ENCODE measurements at regions not wholly inside any gene's neighbourhood (a gene's known extent, or its start where the extent isn't known, plus 50 kb on each side); places are given as distances from the start of the nearest gene placed in this dataset.

DNA sequence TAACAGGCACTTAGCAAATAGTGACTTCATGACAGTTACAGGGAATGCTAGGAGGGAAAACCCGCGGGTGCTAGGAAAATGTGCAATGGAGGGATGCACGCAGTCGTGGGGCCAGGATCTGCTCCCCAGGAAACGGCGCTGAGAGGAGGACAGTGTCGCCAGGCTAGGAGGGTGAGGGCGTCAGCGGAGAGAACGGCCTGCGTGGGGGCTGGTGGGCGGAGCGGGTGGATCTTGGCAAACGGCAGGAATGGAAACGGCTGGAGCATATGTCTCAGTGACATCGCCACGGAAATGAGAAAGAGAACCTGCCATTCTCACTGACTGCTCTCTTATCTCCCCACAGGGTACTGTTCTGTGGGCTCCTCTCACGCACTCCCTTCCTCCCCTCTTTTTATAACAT lies 478.5 kb upstream of the ID2 start:
- H2BK15ac ChIP-seq (ENCODE audit: low read length) = peak overlapping the region; percentile 28
- H3K27me3 ChIP-seq (ENCODE audit: control insufficient read depth in 3 of 3, insufficient read depth in 3 of 3, low read depth in 1 of 3, low read length in 3 of 3) = no peaks in the 10 kb centered on the region
- no peak overlapping the region for H2AFZ ChIP-seq (ENCODE audit: low read length)
- peak overlapping the region; percentile 73 for H3K18ac ChIP-seq (ENCODE audit: low read length)
- H3K4me2 ChIP-seq (ENCODE audit: insufficient read depth, low read length, poor library complexity, severe bottlenecking) = no peak overlapping the region
- peaks cover 0 to 1% of the 10 kb centered on the region in 2 donors for H3K36me3 ChIP-seq (replicated peaks in 1 of 2; ENCODE audit: control insufficient read depth in 2 of 2, insufficient read depth in 2 of 2, low read length in 2 of 2)
- H2BK120ac ChIP-seq (ENCODE audit: low read depth, low read length) = no peak overlapping the region
- DNase-seq (ENCODE audit: low spot score) = no peak
- no peaks in the 10 kb centered on the region for H3K79me1 ChIP-seq (ENCODE audit: low read depth, low read length)
- WGBS, 2 donors (ENCODE audit: extremely low coverage in 2 of 2, insufficient read length in 2 of 2, insufficient replicate concordance in 1 of 2) = no CpG with 5 or more reads among the region's 18 CpGs
- H3K4me3 ChIP-seq (ENCODE audit: low read length in 2 of 2) = peak overlapping the region in 1 of 2 donors; percentile 19
- H4K8ac ChIP-seq (ENCODE audit: low read depth, low read length) = no peak overlapping the region
- no peak overlapping the region for H3K4ac ChIP-seq (ENCODE audit: low read length)
- H2BK12ac ChIP-seq (ENCODE audit: low read length) = no peak overlapping the region
- H4K91ac ChIP-seq (ENCODE audit: low read depth, low read length, poor library complexity) = no peak overlapping the region
- no peak overlapping the region for H2BK5ac ChIP-seq (ENCODE audit: low read length)
- H3K14ac ChIP-seq (ENCODE audit: low read length) = no peak overlapping the region
- H3K9ac ChIP-seq (ENCODE audit: low read depth, low read length, poor library complexity) = no peak overlapping the region
- no peaks in the 10 kb centered on the region for H3K4me1 ChIP-seq (ENCODE audit: control insufficient read depth in 2 of 2, insufficient read depth in 1 of 2, low read depth in 1 of 2, low read length in 2 of 2)
- H3K9me3 ChIP-seq (replicated peaks in 1 of 2; ENCODE audit: control insufficient read depth in 2 of 2, insufficient read depth in 1 of 2, low read depth in 1 of 2, low read length in 2 of 2) = peaks cover 0 to 4% of the 10 kb centered on the region in 2 donors
- no peak overlapping the region for H3K23ac ChIP-seq (ENCODE audit: low read depth, low read length, poor library complexity)
- H3K27ac ChIP-seq (replicated peaks; ENCODE audit: low read length) = no peak overlapping the region
- H2AK5ac ChIP-seq (ENCODE audit: low read depth, low read length) = peak overlapping the region; percentile 72

DNA sequence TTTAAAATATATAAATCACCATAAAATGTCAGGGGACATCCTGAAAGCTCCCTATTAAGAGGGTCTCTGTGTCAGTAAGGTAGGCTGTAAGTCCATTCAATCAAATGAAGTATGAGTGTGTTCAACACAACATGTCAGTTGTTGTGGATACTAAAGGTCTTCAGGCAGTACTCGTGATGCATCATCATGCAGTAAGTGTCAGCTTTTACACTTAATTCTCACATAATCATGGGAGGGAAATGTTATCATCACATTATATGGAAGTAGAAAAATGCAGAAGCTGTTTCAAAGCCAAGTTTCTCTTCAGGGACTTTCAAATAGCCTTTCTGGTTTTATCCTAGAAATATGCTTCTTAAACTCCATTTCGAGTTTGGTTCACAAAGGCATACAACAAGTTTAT lies 477.1 kb upstream of the ID2 start:
- Histone ChIP-seq H3K4me2 (ENCODE audit: insufficient read depth, low read length, poor library complexity, severe bottlenecking) (no peak overlapping the region), H3K9ac (ENCODE audit: low read depth, low read length, poor library complexity) (no peak overlapping the region), H2BK5ac (ENCODE audit: low read length) (no peak overlapping the region), H3K4me1 (ENCODE audit: control insufficient read depth in 2 of 2, insufficient read depth in 1 of 2, low read depth in 1 of 2, low read length in 2 of 2) (no peaks in the 10 kb centered on the region), H3K27ac (replicated peaks; ENCODE audit: low read length) (no peak overlapping the region), H3K79me1 (ENCODE audit: low read depth, low read length) (no peaks in the 10 kb centered on the region), H3K18ac (ENCODE audit: low read length) (no peak overlapping the region), H2BK15ac (ENCODE audit: low read length) (no peak overlapping the region), H3K4ac (ENCODE audit: low read length) (no peak overlapping the region), H2AFZ (ENCODE audit: low read length) (no peak overlapping the region), H3K27me3 (ENCODE audit: control insufficient read depth in 3 of 3, insufficient read depth in 3 of 3, low read depth in 1 of 3, low read length in 3 of 3) (no peaks in the 10 kb centered on the region), H3K36me3 (replicated peaks in 1 of 2; ENCODE audit: control insufficient read depth in 2 of 2, insufficient read depth in 2 of 2, low read length in 2 of 2) (peaks cover 0 to 1% of the 10 kb centered on the region in 2 donors), H2AK5ac (ENCODE audit: low read depth, low read length) (no peak overlapping the region), H2BK12ac (ENCODE audit: low read length) (no peak overlapping the region), H3K4me3 (ENCODE audit: low read length in 2 of 2) (no peak overlapping the region), H4K8ac (ENCODE audit: low read depth, low read length) (no peak overlapping the region), H4K91ac (ENCODE audit: low read depth, low read length, poor library complexity) (no peak overlapping the region), H3K14ac (ENCODE audit: low read length) (no peak overlapping the region), H2BK120ac (ENCODE audit: low read depth, low read length) (no peak overlapping the region), H3K23ac (ENCODE audit: low read depth, low read length, poor library complexity) (no peak overlapping the region), H3K9me3 (replicated peaks in 1 of 2; ENCODE audit: control insufficient read depth in 2 of 2, insufficient read depth in 1 of 2, low read depth in 1 of 2, low read length in 2 of 2) (peaks cover 0 to 4% of the 10 kb centered on the region in 2 donors)
- DNase-seq (ENCODE audit: low spot score) = no peak
- no CpG with 5 or more reads among the region's 2 CpGs for WGBS, 2 donors (ENCODE audit: extremely low coverage in 2 of 2, insufficient read length in 2 of 2, insufficient replicate concordance in 1 of 2)

DNA sequence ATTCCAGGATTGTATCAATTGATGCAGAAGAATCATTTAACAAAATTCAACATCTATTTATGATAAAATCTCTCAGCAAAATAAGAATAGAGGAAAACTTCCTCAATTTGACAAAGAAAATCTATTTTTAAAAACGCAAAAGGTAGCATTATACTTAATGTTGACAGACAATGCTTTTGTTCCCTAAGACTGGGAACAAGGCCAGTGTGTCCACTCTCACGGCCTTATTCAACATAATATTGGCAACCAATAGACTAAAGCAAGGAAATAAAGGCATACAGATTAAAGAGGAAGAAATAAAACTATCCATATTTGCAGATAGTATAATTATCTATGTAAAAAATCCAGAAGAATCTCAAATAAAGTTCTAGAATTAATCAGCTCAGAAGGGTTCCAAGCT lies 472.4 kb upstream of the ID2 start:
- no peak overlapping the region for H2BK120ac ChIP-seq (ENCODE audit: low read depth, low read length)
- H3K9me3 ChIP-seq (replicated peaks in 1 of 2; ENCODE audit: control insufficient read depth in 2 of 2, insufficient read depth in 1 of 2, low read depth in 1 of 2, low read length in 2 of 2) = peaks cover 0 to 4% of the 10 kb centered on the region in 2 donors
- WGBS, 2 donors (ENCODE audit: extremely low coverage in 2 of 2, insufficient read length in 2 of 2, insufficient replicate concordance in 1 of 2) = no CpG with 5 or more reads among the region's 2 CpGs
- H3K79me1 ChIP-seq (ENCODE audit: low read depth, low read length) = no peaks in the 10 kb centered on the region
- H3K4me1 ChIP-seq (ENCODE audit: control insufficient read depth in 2 of 2, insufficient read depth in 1 of 2, low read depth in 1 of 2, low read length in 2 of 2) = no peaks in the 10 kb centered on the region
- H2BK5ac ChIP-seq (ENCODE audit: low read length) = no peak overlapping the region
- no peak overlapping the region for H4K91ac ChIP-seq (ENCODE audit: low read depth, low read length, poor library complexity)
- H2AFZ ChIP-seq (ENCODE audit: low read length) = no peak overlapping the region
- no peak overlapping the region for H3K4ac ChIP-seq (ENCODE audit: low read length)
- no peaks in the 10 kb centered on the region for H3K27me3 ChIP-seq (ENCODE audit: control insufficient read depth in 3 of 3, insufficient read depth in 3 of 3, low read depth in 1 of 3, low read length in 3 of 3)
- H2AK5ac ChIP-seq (ENCODE audit: low read depth, low read length) = no peak overlapping the region
- no peak for DNase-seq (ENCODE audit: low spot score)
- no peak overlapping the region for H3K18ac ChIP-seq (ENCODE audit: low read length)
- no peak overlapping the region for H3K23ac ChIP-seq (ENCODE audit: low read depth, low read length, poor library complexity)
- H3K4me2 ChIP-seq (ENCODE audit: insufficient read depth, low read length, poor library complexity, severe bottlenecking) = no peak overlapping the region
- H3K9ac ChIP-seq (ENCODE audit: low read depth, low read length, poor library complexity) = no peak overlapping the region
- no peak overlapping the region for H3K14ac ChIP-seq (ENCODE audit: low read length)
- H2BK15ac ChIP-seq (ENCODE audit: low read length) = no peak overlapping the region
- H4K8ac ChIP-seq (ENCODE audit: low read depth, low read length) = no peak overlapping the region
- peaks cover 0 to 1% of the 10 kb centered on the region in 2 donors for H3K36me3 ChIP-seq (replicated peaks in 1 of 2; ENCODE audit: control insufficient read depth in 2 of 2, insufficient read depth in 2 of 2, low read length in 2 of 2)
- no peak overlapping the region for H3K4me3 ChIP-seq (ENCODE audit: low read length in 2 of 2)
- H2BK12ac ChIP-seq (ENCODE audit: low read length) = no peak overlapping the region
- H3K27ac ChIP-seq (replicated peaks; ENCODE audit: low read length) = no peak overlapping the region

DNA sequence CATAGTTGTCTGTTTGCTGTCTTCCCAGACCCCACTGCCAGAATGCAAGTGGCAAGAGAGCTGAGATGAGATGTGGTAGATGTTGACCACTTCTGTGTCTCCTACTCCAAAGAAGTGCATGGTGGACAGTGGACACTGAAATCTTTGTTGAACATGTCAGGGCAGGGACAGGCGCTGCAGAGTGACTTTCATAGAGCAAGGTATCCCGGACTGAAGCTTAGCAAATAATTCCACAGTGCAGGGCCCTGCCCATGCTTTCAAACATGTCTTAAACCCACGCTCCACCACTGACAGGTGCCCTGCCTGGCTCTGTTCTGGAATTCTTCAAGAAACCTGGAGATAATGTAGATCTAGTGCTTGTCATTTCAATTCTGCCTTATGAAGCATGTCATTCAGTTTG lies 470.5 kb upstream of the ID2 start:
- Histone ChIP-seq H3K79me1 (ENCODE audit: low read depth, low read length) (no peaks in the 10 kb centered on the region), H3K4ac (ENCODE audit: low read length) (no peak overlapping the region), H4K91ac (ENCODE audit: low read depth, low read length, poor library complexity) (no peak overlapping the region), H2BK5ac (ENCODE audit: low read length) (no peak overlapping the region), H2AK5ac (ENCODE audit: low read depth, low read length) (no peak overlapping the region), H3K14ac (ENCODE audit: low read length) (no peak overlapping the region), H3K36me3 (replicated peaks in 1 of 2; ENCODE audit: control insufficient read depth in 2 of 2, insufficient read depth in 2 of 2, low read length in 2 of 2) (no peaks in the 10 kb centered on the region), H3K4me2 (ENCODE audit: insufficient read depth, low read length, poor library complexity, severe bottlenecking) (no peak overlapping the region), H3K4me3 (ENCODE audit: low read length in 2 of 2) (no peak overlapping the region), H2BK15ac (ENCODE audit: low read length) (no peak overlapping the region), H3K27ac (replicated peaks; ENCODE audit: low read length) (no peak overlapping the region), H3K9ac (ENCODE audit: low read depth, low read length, poor library complexity) (no peak overlapping the region), H3K18ac (ENCODE audit: low read length) (peak overlapping the region; percentile 20), H3K4me1 (ENCODE audit: control insufficient read depth in 2 of 2, insufficient read depth in 1 of 2, low read depth in 1 of 2, low read length in 2 of 2) (peaks cover under 1 to 1% of the 10 kb centered on the region in 2 donors), H2BK120ac (ENCODE audit: low read depth, low read length) (no peak overlapping the region), H4K8ac (ENCODE audit: low read depth, low read length) (no peak overlapping the region), H2AFZ (ENCODE audit: low read length) (peak overlapping the region; percentile 27), H3K9me3 (replicated peaks in 1 of 2; ENCODE audit: control insufficient read depth in 2 of 2, insufficient read depth in 1 of 2, low read depth in 1 of 2, low read length in 2 of 2) (peaks cover 0 to 4% of the 10 kb centered on the region in 2 donors), H3K23ac (ENCODE audit: low read depth, low read length, poor library complexity) (no peak overlapping the region), H3K27me3 (ENCODE audit: control insufficient read depth in 3 of 3, insufficient read depth in 3 of 3, low read depth in 1 of 3, low read length in 3 of 3) (no peaks in the 10 kb centered on the region), H2BK12ac (ENCODE audit: low read length) (no peak overlapping the region)
- DNase-seq (ENCODE audit: low spot score) = no peak
- no CpG with 5 or more reads among the region's 3 CpGs for WGBS, 2 donors (ENCODE audit: extremely low coverage in 2 of 2, insufficient read length in 2 of 2, insufficient replicate concordance in 1 of 2)

Measured in neuronal stem cell (in vitro differentiated cells).